Lung (tissue), 11 donors: ENCODE measurements at regions not wholly inside any gene's neighbourhood (a gene's known extent, or its start where the extent isn't known, plus 50 kb on each side); places are given as distances from the start of the nearest gene placed in this dataset.

Experiments
- ATAC-seq: fragments of 200-7000 bp; cut with Tn5 transposase; one replicate; pipeline ENCODE4 v1.9.1; 2020; ENCODE audit warnings: moderate number of reproducible peaks; ENCODE audit not compliant: insufficient read depth, low FRiP score
- DNase-seq, 3 donors: peaks; one replicate each; pipeline ENCODE4 v3.0.0-alpha.2; 2013 to 2017
- H3K27ac ChIP-seq, 2 donors: one replicate each; pipeline ENCODE4 v1.5.1; 2013; ENCODE audit warnings: mild to moderate bottlenecking in 2 of 2, moderate library complexity in 2 of 2, control low read depth in 1 of 2, inconsistent platforms in 1 of 2, low read depth in 1 of 2, low read length in 1 of 2
- H3K27me3 ChIP-seq, 3 donors: one replicate each; pipeline ENCODE4 v1.5.1; 2013; ENCODE audit warnings: low read length in 2 of 3; ENCODE audit not compliant: control insufficient read depth in 3 of 3, insufficient read depth in 3 of 3
- H3K36me3 ChIP-seq, 4 donors: one replicate each; pipeline ENCODE4 v1.5.1; 2013; ENCODE audit warnings: low read length in 4 of 4, mild to moderate bottlenecking in 1 of 4, moderate library complexity in 1 of 4; ENCODE audit not compliant: control insufficient read depth in 4 of 4, insufficient read depth in 4 of 4
- H3K4me1 ChIP-seq, 5 donors: one replicate each; pipeline ENCODE4 v1.5.1; 2013; ENCODE audit warnings: low read length in 5 of 5, mild to moderate bottlenecking in 2 of 5, moderate library complexity in 1 of 5; ENCODE audit not compliant: control insufficient read depth in 5 of 5, insufficient read depth in 5 of 5
- H3K4me3 ChIP-seq: one replicate; pipeline ENCODE4 v1.5.1; 2013; ENCODE audit warnings: mild to moderate bottlenecking, control low read depth, moderate library complexity
- H3K9ac ChIP-seq, 2 donors: one replicate each; pipeline ENCODE4 v1.5.1; 2013; ENCODE audit warnings: low read length in 2 of 2, control low read depth in 1 of 2; ENCODE audit not compliant: insufficient read depth in 1 of 2
- H3K9me3 ChIP-seq, 4 donors: one replicate each; pipeline ENCODE4 v1.5.1; 2013; ENCODE audit warnings: low read length in 3 of 4, mild to moderate bottlenecking in 1 of 4, moderate library complexity in 1 of 4; ENCODE audit not compliant: control insufficient read depth in 4 of 4, insufficient read depth in 3 of 4
- WGBS, 2 donors: extraction: QIAGEN DNeasy Blood & Tissue Kit; methylation state at CpG; one replicate each; pipeline ENCODE4 v1.1.7; 2013; 5-methylcytosine and 5-hydroxymethylcytosine counted together
- TF ChIP-seq, protein P1 (sequence below): IDR thresholded peaks from 2 replicates; pipeline ENCODE4 v1.5.1; 2012; ENCODE audit warnings: mild to moderate bottlenecking; ENCODE audit errors: control extremely low read depth, extremely low read depth
- donor health status: control.
- donor health status: control.
- donor health status: Bipolar disorder and iron deficiency.
- donor health status: healthy.
- donor health status: DM: yes; HTN: yes; CAD: no.

DNA sequence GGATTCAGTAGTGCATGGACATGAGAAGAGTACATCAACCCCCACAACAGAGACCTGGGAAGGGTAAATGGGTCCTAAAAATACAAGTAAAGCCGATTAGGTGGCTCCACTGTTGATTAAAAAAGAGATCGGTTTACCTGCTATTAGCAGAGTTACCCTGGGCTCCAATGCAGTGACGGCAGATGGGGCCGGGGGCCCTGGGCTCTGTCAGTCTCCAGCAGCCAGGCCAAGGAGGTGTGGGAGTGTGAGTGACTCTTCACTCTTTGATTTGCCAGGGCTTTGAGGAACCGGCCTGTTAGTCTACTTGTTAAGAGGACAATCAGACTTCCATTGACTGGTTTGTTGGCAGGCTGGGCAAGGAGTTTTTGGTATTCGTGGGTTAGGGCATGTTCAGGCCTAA, 1368.7 kb downstream of the UQCRFS1 start:
- Histone ChIP-seq H3K9me3 (peaks cover 0 to 40% (median 8%) of the 10 kb centered on the region in 4 donors), H3K4me3 (no peak overlapping the region), H3K36me3 (no peaks in the 10 kb centered on the region), H3K4me1 (peaks cover 0 to 4% (median 0%) of the 10 kb centered on the region in 5 donors), H3K9ac (no peak overlapping the region), H3K27me3 (no peaks in the 10 kb centered on the region), H3K27ac (no peak overlapping the region)
- DNase-seq (no peak), ATAC-seq (no peak)
- 80 to 89% methylated on average over 6 of the region's 6 CpGs for WGBS, 2 donors
- TF ChIP-seq, protein P1, sequence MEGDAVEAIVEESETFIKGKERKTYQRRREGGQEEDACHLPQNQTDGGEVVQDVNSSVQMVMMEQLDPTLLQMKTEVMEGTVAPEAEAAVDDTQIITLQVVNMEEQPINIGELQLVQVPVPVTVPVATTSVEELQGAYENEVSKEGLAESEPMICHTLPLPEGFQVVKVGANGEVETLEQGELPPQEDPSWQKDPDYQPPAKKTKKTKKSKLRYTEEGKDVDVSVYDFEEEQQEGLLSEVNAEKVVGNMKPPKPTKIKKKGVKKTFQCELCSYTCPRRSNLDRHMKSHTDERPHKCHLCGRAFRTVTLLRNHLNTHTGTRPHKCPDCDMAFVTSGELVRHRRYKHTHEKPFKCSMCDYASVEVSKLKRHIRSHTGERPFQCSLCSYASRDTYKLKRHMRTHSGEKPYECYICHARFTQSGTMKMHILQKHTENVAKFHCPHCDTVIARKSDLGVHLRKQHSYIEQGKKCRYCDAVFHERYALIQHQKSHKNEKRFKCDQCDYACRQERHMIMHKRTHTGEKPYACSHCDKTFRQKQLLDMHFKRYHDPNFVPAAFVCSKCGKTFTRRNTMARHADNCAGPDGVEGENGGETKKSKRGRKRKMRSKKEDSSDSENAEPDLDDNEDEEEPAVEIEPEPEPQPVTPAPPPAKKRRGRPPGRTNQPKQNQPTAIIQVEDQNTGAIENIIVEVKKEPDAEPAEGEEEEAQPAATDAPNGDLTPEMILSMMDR, result no peak

DNA sequence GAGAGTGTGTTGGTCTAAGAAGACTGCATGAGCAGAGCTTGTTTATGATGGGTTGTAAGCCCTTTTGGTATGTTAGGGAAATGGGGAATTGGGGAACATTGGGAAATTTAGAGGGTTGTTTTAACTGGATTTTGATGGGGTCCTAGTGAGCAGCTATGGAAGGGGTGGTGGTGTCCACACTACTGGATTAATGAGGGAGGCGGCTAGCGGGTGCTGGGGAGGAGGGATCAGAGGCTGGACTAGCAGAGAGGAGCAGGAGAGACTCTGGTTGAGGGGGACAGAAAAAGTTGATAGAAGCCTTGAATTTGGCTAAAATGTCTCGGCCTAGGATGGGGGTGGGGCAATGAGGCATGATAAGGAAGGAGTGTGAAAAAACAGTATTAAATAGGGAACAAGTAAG, 1369.1 kb downstream of the UQCRFS1 start:
- Histone ChIP-seq H3K4me3 (no peak overlapping the region), H3K4me1 (peaks cover 0 to 4% (median 0%) of the 10 kb centered on the region in 5 donors), H3K36me3 (no peaks in the 10 kb centered on the region), H3K9me3 (peaks cover 0 to 38% (median 6%) of the 10 kb centered on the region in 4 donors), H3K9ac (no peak overlapping the region), H3K27me3 (no peaks in the 10 kb centered on the region), H3K27ac (no peak overlapping the region)
- TF ChIP-seq, protein P1, result no peak
- DNase-seq (no peak), ATAC-seq (no peak)
- 91 to 96% methylated on average over 3 of the region's 3 CpGs for WGBS, 2 donors

DNA sequence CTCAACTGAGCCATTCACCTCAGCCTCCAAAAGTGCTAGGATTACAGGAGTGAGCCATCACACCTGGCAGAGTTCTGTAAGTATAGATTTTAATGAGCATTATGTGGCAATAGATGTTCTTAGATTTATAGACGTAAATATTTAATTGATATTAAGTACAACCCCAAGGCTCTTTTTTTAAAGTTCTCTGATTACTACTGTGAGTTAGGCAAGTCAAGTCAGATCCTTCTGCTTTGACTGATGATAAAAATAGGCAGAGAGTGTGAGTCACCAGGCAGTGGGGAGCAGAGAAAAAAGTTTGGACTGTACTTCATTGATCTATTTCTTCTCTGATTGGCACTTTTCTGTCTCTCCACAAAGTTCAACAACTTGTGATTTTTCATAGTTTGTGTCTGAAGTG, 1379.9 kb downstream of the UQCRFS1 start:
- Histone ChIP-seq H3K27me3 (no peaks in the 10 kb centered on the region), H3K27ac (no peak overlapping the region), H3K36me3 (no peaks in the 10 kb centered on the region), H3K9ac (no peak overlapping the region), H3K4me3 (no peak overlapping the region), H3K4me1 (no peaks in the 10 kb centered on the region), H3K9me3 (peaks cover 0 to 6% (median 2%) of the 10 kb centered on the region in 4 donors)
- TF ChIP-seq, protein P1, result no peak
- no peak for ATAC-seq
- DNase-seq, result no peak
- WGBS, 2 donors, result 0 to 97% methylated on average over 1 of the region's 1 CpG

DNA sequence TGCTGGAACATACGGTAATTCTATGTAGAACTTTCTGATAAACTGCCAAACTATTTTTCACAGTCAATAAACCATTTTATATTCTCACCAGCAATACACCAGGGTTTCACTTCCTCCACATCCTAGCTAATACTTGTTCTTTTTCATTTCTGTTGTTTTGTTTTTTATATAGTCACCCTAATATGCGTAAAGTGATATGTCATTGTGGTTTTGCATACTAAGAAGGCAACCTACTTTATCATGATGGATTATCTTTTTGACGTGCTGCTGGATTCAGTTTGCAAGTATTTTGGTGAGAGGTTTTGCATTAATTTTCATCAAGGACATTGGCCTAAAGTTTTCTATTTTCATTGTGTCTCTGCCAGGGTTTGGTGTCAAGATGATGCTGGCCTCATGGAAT, 1384.1 kb downstream of the UQCRFS1 start:
- H3K9me3 ChIP-seq, result peaks cover 0 to 5% (median 0%) of the 10 kb centered on the region in 4 donors
- no peak overlapping the region for H3K27ac ChIP-seq
- WGBS, 2 donors, result 77 to 80% methylated on average over 3 of the region's 3 CpGs
- H3K27me3 ChIP-seq, result no peaks in the 10 kb centered on the region
- no peak overlapping the region for H3K4me3 ChIP-seq
- H3K9ac ChIP-seq, result no peak overlapping the region
- DNase-seq (no peak), ATAC-seq (no peak)
- TF ChIP-seq, protein P1, result no peak
- H3K4me1 ChIP-seq, result no peaks in the 10 kb centered on the region
- no peaks in the 10 kb centered on the region for H3K36me3 ChIP-seq
